OCI-LY1 (cell line): ENCODE measurements at regions not wholly inside any gene's neighbourhood (a gene's known extent, or its start where the extent isn't known, plus 50 kb on each side); places are given as distances from the start of the nearest gene placed in this dataset.

ENCODE experiments used
- H2AFZ ChIP-seq: fragments of 200-600 bp; sonication (generic), shearing (Covaris generic); 2 replicates; pipeline ENCODE4 v1.6.0; 2014; ENCODE audit warnings: antibody characterized with exemption, mild to moderate bottlenecking, low read length
- H3F3A ChIP-seq: fragments of 200-600 bp; sonication (generic), shearing (Covaris generic); 2 replicates; pipeline ENCODE4 v1.6.0; 2014; ENCODE audit warnings: mild to moderate bottlenecking, antibody characterized with exemption, low read length, moderate library complexity; ENCODE audit not compliant: insufficient read depth
- H3K27ac ChIP-seq: fragments of 200-600 bp; sonication (generic); 2 replicates; pipeline ENCODE4 v1.5.1; 2014; ENCODE audit warnings: low read length, mixed run types, mild to moderate bottlenecking, low read depth; ENCODE audit not compliant: poor library complexity, severe bottlenecking
- H3K27me3 ChIP-seq: fragments of 200-600 bp; sonication (generic); 2 replicates; pipeline ENCODE4 v1.6.0; 2014; ENCODE audit warnings: antibody characterized with exemption, mild to moderate bottlenecking, low read length, moderate library complexity; ENCODE audit not compliant: insufficient read depth
- H3K36me3 ChIP-seq: fragments of 200-600 bp; sonication (generic); 2 replicates; pipeline ENCODE4 v1.6.1; 2014; ENCODE audit warnings: mild to moderate bottlenecking, antibody characterized with exemption, low read length, moderate library complexity, mixed read lengths; ENCODE audit not compliant: insufficient read depth
- H3K4me1 ChIP-seq: fragments of 200-600 bp; sonication (generic); 2 replicates; pipeline ENCODE4 v1.5.1; 2014; ENCODE audit warnings: mild to moderate bottlenecking, low read length, moderate library complexity; ENCODE audit not compliant: insufficient read depth, severe bottlenecking
- H3K4me2 ChIP-seq: fragments of 200-600 bp; sonication (generic), shearing (Covaris generic); 2 replicates; pipeline ENCODE4 v1.6.1; 2014; ENCODE audit warnings: low read length
- H3K4me3 ChIP-seq: fragments of 200-600 bp; sonication (generic); 2 replicates; pipeline ENCODE4 v1.5.1; 2014; ENCODE audit warnings: low read length, low read depth, mild to moderate bottlenecking, mixed read lengths; ENCODE audit not compliant: poor library complexity, severe bottlenecking
- H3K79me2 ChIP-seq: fragments of 200-600 bp; shearing (Covaris generic); 2 replicates; pipeline ENCODE4 v1.6.1; 2016; ENCODE audit warnings: mixed run types, low read length, mixed read lengths; ENCODE audit not compliant: insufficient read depth
- H3K9ac ChIP-seq: fragments of 200-600 bp; sonication (generic), shearing (Covaris generic); 2 replicates; pipeline ENCODE4 v1.6.1; 2014; ENCODE audit warnings: mild to moderate bottlenecking, low read length, mixed read lengths
- H3K9me2 ChIP-seq: fragments of 200-600 bp; sonication (generic), shearing (Covaris generic); 2 replicates; pipeline ENCODE4 v1.6.1; 2014; ENCODE audit warnings: low read depth, mild to moderate bottlenecking, low read length, mixed read lengths
- H3K9me3 ChIP-seq: fragments of 200-600 bp; shearing (Covaris generic); 2 replicates; pipeline ENCODE4 v1.6.1; 2014; ENCODE audit warnings: low read length, mixed read lengths
- H4K20me1 ChIP-seq: fragments of 200-600 bp; sonication (generic), shearing (Covaris generic); 2 replicates; pipeline ENCODE4 v1.6.0; 2016; ENCODE audit warnings: mild to moderate bottlenecking, low read length; ENCODE audit not compliant: insufficient read depth
- EZH2 ChIP-seq: fragments of 200-600 bp; sonication (generic), shearing (Covaris generic); IDR thresholded peaks from 2 replicates; pipeline ENCODE4 v1.8.0; 2017; ENCODE audit warnings: borderline replicate concordance, mixed run types, mild to moderate bottlenecking, antibody characterized with exemption, low read length, moderate library complexity, mixed read lengths
- TF ChIP-seq, protein P1 (sequence below): fragments of 200-600 bp; sonication (generic), shearing (Covaris generic); IDR thresholded peaks from 2 replicates; pipeline ENCODE4 v1.5.1; 2017; ENCODE audit warnings: mild to moderate bottlenecking, antibody characterized with exemption, low read length, moderate library complexity, mixed read lengths

DNA sequence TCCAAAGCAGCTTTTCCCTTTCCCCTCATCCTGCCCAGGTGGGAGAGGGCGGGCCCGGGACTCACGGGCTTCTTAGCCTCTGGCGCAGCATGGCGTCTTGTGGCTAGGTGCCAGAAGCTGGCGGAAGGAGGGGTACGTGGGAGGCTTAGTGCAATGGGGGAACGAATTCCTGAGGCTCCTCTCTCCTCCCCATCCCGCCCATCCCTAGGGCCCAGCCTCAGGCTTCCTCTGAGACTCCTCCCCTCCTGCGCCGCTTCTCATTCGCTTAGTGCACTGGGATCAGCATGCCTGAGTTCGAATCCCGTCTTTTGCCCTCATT is 297.8 kb downstream of the ZNF536 start:
- TF ChIP-seq EZH2 = no peak
- TF ChIP-seq, protein P1, sequence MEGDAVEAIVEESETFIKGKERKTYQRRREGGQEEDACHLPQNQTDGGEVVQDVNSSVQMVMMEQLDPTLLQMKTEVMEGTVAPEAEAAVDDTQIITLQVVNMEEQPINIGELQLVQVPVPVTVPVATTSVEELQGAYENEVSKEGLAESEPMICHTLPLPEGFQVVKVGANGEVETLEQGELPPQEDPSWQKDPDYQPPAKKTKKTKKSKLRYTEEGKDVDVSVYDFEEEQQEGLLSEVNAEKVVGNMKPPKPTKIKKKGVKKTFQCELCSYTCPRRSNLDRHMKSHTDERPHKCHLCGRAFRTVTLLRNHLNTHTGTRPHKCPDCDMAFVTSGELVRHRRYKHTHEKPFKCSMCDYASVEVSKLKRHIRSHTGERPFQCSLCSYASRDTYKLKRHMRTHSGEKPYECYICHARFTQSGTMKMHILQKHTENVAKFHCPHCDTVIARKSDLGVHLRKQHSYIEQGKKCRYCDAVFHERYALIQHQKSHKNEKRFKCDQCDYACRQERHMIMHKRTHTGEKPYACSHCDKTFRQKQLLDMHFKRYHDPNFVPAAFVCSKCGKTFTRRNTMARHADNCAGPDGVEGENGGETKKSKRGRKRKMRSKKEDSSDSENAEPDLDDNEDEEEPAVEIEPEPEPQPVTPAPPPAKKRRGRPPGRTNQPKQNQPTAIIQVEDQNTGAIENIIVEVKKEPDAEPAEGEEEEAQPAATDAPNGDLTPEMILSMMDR = no peak
- no peak overlapping the region for H3K9ac ChIP-seq
- no peak overlapping the region for H3K4me2 ChIP-seq
- no peaks in the 10 kb centered on the region for H3K27me3 ChIP-seq
- no peaks in the 10 kb centered on the region for H3K4me1 ChIP-seq
- no peak overlapping the region for H3K4me3 ChIP-seq
- H3K27ac ChIP-seq = no peak overlapping the region
- no peaks in the 10 kb centered on the region for H3K79me2 ChIP-seq
- H3K36me3 ChIP-seq = no peaks in the 10 kb centered on the region
- no peaks in the 10 kb centered on the region for H3F3A ChIP-seq
- H3K9me2 ChIP-seq = no peaks in the 10 kb centered on the region
- H3K9me3 ChIP-seq = no peaks in the 10 kb centered on the region
- H4K20me1 ChIP-seq = no peaks in the 10 kb centered on the region
- H2AFZ ChIP-seq = no peak overlapping the region

DNA sequence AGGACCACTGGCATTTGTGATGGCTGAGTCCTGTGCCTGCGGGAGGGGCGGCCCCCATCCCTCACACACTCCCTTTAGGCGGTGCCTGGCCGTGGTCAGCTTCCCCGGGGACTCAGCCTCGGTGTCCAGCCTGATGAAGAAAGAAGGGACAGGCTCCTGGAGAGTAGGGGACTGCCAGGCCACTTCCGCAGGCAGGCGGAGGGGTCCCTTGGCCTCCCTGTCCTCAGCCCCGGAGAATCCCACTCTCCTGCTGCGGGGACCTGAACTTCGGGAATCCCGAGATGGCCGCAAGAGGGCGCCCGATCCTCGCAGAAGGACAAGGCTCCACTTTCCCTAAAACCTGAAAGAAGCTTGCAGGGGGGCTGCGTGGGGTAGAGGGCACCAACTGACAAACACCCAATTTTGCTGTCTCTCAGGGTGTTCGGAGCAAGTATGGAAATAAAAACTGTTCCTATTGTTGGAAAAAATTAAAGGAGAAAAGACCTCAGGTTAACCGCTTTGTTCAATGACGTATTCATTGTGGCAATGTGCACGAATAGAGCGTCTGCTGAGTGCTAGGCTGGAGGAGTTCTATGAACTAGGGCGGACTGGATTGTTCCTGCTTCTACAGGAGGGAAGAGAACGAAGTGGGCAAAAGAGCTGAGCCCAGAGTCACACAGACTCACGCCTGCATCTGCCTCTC is 297.3 kb downstream of the ZNF536 start:
- no peak for TF ChIP-seq EZH2
- TF ChIP-seq, protein P1 = peak; percentile 69
- no peaks in the 10 kb centered on the region for H4K20me1 ChIP-seq
- H3K9me2 ChIP-seq = no peaks in the 10 kb centered on the region
- no peaks in the 10 kb centered on the region for H3K9me3 ChIP-seq
- no peak overlapping the region for H3K9ac ChIP-seq
- no peaks in the 10 kb centered on the region for H3K79me2 ChIP-seq
- H3F3A ChIP-seq = no peaks in the 10 kb centered on the region
- H2AFZ ChIP-seq = no peak overlapping the region
- no peak overlapping the region for H3K4me3 ChIP-seq
- no peak overlapping the region for H3K4me2 ChIP-seq
- H3K27me3 ChIP-seq = no peaks in the 10 kb centered on the region
- H3K36me3 ChIP-seq = no peaks in the 10 kb centered on the region
- H3K4me1 ChIP-seq = no peaks in the 10 kb centered on the region
- no peak overlapping the region for H3K27ac ChIP-seq

DNA sequence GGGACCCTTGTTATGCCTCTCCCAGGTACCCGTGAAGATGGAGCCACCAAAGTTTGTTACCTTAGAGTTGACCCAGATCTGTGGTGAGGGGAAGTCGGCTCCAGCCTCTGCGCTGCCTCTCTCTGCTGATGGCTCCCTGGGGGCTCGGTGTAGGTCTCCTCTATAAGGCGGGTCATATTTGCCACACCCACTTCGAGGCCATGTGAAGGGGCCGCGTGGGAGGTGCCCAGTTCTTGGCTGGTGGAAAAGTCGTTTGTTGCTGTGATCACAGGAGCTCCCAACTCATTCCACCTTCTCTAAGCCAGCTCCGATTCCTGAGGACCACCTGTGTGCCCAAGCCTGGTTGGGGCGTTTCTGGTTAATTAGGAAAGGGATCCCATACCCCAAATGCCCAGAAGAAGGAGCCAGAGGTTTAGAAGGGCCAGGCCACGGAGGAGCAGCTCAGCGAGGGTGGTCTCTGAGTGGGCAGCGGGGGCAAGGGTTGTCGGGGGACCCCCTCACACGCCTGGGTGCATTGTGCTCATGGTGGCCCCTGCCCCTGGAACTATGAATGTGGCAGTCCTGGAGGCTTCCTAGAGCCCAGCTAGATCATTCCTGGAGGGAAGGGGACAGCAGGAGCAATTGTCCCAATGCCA is 296.5 kb downstream of the ZNF536 start:
- no peaks in the 10 kb centered on the region for H3K4me1 ChIP-seq
- TF ChIP-seq, protein P1 = no peak
- TF ChIP-seq EZH2 = no peak
- no peak overlapping the region for H3K27ac ChIP-seq
- no peaks in the 10 kb centered on the region for H3K27me3 ChIP-seq
- no peak overlapping the region for H2AFZ ChIP-seq
- no peak overlapping the region for H3K4me2 ChIP-seq
- no peak overlapping the region for H3K4me3 ChIP-seq
- H3K9ac ChIP-seq = no peak overlapping the region
- no peaks in the 10 kb centered on the region for H3K36me3 ChIP-seq
- no peaks in the 10 kb centered on the region for H3K9me3 ChIP-seq
- no peaks in the 10 kb centered on the region for H3K9me2 ChIP-seq
- H4K20me1 ChIP-seq = no peaks in the 10 kb centered on the region
- H3F3A ChIP-seq = no peaks in the 10 kb centered on the region
- H3K79me2 ChIP-seq = no peaks in the 10 kb centered on the region
